GM18858 (cell line): ENCODE measurements at regions not wholly inside any gene's neighbourhood (a gene's known extent, or its start where the extent isn't known, plus 50 kb on each side); places are given as distances from the start of the nearest gene placed in this dataset.
"Not testable (repeated sequence)": the region's sequence is repeated elsewhere in the genome, so short reads cannot be mapped to it uniquely, and the experiment has no call there.

Experiments used
- ATAC-seq: cut with Tn5 transposase; IDR thresholded peaks from one replicate; pipeline ENCODE4 v1.9.1; 2021; ENCODE audit not compliant: unreplicated experiment

- no peak for ATAC-seq
These were observed 1640.5 kb upstream of the CDH9 start for GRCh38 chr5:28678899-28679298.

DNA sequence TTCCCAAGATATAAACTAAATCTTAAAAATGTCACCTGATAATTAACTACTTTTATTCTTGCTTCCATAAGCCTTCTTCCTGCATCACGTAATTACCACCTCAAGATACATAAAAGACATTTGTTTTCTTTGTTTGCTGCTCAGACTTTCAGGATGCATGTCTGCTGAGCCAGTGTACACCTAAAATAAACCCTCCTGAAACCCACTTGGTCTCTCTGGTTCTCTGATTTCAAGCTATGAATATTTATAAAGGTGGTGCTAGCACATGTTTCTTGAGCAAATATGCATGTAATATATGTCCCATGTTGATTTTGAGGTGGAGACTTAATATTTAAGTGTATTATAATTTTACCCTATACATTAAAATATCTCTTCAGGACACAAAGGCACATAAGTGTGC, 1627.7 kb upstream of the CDH9 start:
- ATAC-seq = no peak

DNA sequence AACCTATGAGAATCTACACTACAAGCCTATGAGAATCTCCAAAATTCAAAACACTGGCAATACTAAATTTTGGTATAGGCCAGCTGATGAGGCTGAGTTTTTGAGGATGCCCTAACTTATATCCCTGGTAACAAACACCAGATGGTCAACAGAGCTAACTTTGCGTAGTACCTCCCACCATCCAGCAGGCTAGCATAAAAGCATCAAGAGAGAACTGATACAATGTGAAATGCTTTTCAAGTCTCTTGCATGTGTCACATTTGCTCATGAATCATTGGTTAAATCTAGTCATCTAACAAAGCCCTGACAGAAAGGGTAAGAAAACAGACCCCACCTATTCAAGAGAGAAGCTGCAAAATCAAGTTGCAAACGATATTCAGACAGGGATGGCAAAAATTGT, 1609.7 kb upstream of the CDH9 start:
- no peak for ATAC-seq

GRCh38 chr5:28632607-28633006, 1594.2 kb upstream of the CDH9 start:
- ATAC-seq = no peak

GRCh38 chr5:28603869-28604268, 1565.5 kb upstream of the CDH9 start:
- no peak for ATAC-seq

- ATAC-seq = no peak
These were observed 1564.0 kb upstream of the CDH9 start for GRCh38 chr5:28602429-28602828.

GRCh38 chr5:28596707-28597106, 1558.3 kb upstream of the CDH9 start:
- ATAC-seq = not testable (repeated sequence)

GRCh38 chr5:28580616-28581015, 1542.2 kb upstream of the CDH9 start:
- ATAC-seq = no peak

DNA sequence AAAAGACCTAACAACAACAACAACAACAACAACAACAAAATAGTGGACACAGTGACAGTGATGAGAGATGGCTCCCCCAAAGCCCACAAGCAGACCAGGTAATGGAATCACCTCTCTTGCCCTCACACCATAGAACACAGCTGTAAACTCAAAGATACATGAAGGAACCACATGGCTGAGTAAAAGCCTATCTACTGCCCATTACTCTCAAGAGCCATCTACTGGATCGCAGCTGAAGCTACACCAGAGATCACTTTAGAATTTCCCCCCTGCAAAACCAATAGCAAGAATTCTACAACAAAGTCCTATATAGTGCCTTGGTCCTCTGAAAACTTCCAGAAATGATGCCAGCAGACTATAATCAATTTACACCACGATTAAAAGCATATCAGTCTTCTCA, 1537.6 kb upstream of the CDH9 start:
- no peak for ATAC-seq

DNA sequence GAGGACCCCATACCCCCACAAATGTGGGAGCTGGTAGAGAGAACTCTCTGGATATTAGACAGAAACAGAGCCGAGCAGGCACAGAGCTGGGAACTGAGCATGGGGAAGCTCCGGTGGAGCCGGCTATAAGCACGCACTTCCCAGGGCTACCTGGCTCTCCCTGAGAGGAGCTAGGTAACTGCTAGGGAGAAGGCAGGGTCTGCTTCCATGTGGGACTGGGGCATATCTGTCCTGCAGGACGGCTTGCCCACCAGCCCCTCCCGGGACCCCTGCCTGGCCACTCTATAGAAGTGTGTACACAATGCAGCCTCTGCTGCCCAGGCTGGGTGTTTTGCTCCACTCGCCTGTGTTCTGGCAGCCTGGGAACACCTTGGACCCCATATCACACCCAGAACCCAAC, 1537.0 kb upstream of the CDH9 start:
- no peak for ATAC-seq

DNA sequence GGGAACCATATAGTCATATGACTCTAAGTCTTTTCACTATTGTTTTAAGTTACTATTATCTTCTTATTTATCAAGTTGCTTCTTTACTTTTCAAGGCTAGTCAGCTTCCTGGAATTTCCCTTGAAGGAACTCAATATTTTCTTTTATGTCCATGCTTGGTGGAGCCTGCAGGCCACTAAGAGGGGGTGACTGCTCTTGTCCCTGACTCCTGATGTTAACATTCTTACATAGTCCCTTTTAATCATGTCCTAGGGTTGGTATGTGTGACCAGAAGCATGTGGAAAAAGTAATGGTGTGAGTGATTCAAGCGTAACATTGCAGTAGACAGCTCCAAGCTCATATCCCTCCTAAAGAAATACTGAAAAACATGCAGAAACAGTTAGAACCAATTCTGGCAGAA, 1536.2 kb upstream of the CDH9 start:
- ATAC-seq = no peak

DNA sequence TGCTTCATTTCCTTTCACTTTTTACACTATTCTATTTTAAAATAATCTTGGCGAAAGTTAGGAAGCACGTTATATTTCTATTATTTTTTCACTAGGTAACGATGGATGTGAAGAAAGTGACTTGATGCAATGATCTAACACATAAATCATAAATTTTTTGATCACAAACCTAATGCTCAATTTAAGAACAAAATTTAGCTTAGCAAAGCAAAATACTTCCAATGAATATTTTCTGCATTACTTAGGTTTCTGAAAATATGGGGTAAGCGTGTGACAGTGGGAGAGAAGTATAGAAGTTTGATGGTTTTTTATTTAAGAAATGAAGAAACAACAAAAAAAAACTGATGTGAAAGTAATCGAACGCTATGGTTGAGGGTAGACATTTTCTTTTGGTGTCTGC, 1528.7 kb upstream of the CDH9 start:
- ATAC-seq = no peak

DNA sequence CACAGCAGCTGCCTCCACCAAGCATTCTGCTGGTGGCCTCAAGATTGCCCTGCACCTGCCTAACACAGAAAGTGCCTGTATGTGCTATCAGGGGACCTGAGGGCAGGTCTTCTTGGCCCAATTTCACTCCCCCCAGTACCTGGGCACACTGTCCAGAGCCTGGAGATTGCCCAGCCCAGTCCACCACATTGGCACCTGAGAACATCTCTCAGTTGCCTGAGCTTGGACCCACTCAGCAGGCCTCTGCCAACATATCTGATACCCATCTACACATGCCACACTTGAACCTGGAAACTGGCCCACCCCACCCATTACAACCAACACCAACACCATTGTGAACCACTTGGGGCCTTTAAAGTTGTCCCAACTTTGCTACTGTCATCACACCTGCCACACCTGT, 1523.1 kb upstream of the CDH9 start:
- no peak for ATAC-seq

- no peak for ATAC-seq
These were observed 1519.8 kb upstream of the CDH9 start for GRCh38 chr5:28558196-28558595.

- ATAC-seq = no peak
These were observed 1518.7 kb upstream of the CDH9 start for GRCh38 chr5:28557114-28557513.

DNA sequence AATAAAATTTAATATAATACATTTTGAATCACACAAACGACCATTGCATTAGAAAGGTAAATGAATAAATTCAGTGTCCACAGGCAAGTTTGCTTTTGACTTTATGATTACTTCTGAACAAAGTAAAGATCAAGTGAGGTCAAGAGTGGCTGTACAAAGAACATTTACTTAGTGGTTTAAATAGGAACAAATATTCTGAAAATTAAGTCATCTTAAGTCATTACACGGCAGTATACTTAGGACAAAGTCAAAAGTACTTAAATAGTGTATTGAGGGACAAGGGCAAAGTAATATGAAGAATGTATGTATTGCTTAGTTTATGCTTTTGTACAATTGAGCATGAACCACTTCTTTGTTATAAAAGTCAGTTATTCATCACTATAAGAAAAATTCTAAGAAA, 1511.2 kb upstream of the CDH9 start:
- ATAC-seq = no peak

DNA sequence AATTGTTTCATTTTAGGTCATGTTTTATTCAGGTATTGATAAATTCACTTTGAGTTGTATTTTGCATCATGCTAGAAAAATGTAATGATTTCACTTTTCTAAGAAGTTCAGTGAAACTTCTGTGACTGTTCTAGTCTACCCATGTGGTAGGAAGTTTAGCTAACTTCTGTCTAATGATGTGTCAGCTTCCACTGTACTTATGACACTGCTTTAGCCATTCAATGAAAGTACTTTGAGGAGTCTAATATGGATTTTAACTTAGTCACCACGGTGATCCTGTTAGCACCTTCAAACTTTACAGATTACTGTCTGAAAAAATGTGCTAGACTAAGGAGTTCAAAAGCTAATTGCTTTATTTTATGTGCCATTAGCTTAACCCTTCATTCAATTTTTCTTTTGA, 1510.5 kb upstream of the CDH9 start:
- no peak for ATAC-seq

DNA sequence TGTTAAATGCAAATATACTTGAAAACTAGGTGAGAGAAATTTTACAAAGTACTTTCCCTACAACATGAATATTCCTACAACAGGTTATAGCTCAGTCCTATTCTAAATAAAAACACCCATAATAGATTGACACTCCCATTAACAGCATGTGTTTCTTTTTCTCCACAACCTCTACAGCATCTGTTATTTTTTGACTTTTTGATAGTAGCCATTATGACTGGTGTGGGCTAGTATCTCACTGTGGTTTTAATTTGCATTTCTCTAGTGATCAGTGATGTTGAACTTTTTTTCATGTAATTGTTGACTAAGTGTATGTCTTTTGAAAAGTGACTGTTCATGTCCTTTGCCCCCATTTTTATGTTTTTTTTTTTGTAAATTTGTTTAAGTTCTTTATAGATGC, 1506.1 kb upstream of the CDH9 start:
- no peak for ATAC-seq

- no peak for ATAC-seq
These were observed 1505.2 kb upstream of the CDH9 start for GRCh38 chr5:28543473-28544098.

- no peak for ATAC-seq
These were observed 1504.6 kb upstream of the CDH9 start for GRCh38 chr5:28542987-28543386.

DNA sequence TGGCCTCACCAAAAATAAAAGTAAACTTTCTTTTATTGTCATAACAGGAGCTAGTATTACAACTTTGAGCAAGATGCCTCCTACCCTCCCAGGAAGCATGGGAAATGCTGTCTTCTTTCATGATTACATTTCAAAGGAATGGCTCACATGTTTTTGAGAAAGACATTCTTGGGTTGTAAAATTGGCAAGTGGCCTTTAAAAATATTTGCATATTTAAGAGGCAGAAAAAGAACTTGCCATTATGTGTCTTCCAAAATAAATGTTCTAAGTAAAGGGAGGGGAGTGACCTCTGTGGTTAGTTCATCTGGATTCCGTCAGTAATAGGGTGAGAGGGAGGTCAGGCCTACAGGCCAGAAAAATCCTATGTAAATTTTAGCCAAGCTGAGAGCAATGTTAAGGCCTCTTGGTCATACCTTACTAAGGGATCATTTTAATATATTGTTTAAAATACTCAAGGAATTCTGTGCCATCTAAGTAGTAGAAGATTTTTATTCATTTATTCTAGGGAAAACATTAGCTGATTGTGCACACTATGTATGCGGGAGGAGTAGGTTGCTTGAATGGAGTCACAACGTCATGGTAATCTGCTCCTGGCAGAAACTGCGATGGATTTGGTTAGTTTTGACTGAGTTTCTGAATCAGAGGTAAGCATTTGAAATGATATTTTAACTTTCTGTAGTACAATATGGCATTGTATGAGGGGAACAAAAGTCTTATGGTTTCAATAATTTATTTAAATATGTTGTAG, 1485.7 kb upstream of the CDH9 start:
- no peak for ATAC-seq

- no peak for ATAC-seq
These were observed 1485.0 kb upstream of the CDH9 start for GRCh38 chr5:28523416-28523815.

GRCh38 chr5:28517691-28518090, 1479.3 kb upstream of the CDH9 start:
- no peak for ATAC-seq
